ENCODE measurements at regions not wholly inside any gene's neighbourhood (a gene's known extent, or its start where the extent isn't known, plus 50 kb on each side); places are given as distances from the start of the nearest gene placed in this dataset.

GRCh38 chr7:67590649-67591048 is 594.0 kb downstream of the TYW1 start:
- no peak for DNase-seq
- H3K4me2 ChIP-seq (ENCODE audit: low read length, poor library complexity, severe bottlenecking), result no peak overlapping the region
- H3K27me3 ChIP-seq (ENCODE audit: control insufficient read depth in 1 of 2, insufficient read depth in 1 of 2, low read length in 2 of 2), result peaks cover 0 to 7% of the 10 kb centered on the region in 2 experiments
- no peaks in the 10 kb centered on the region for H3K4me1 ChIP-seq (ENCODE audit: control insufficient read depth, insufficient read depth, low read depth, low read length)
- H3K9me3 ChIP-seq (ENCODE audit: control insufficient read depth, low read length), result peaks cover 23% of the 10 kb centered on the region
- H4K91ac ChIP-seq (ENCODE audit: low read length), result no peak overlapping the region
- no peak overlapping the region for H2AFZ ChIP-seq (ENCODE audit: low read depth, low read length)
- H2BK12ac ChIP-seq (ENCODE audit: low read length in 2 of 2), result no peak overlapping the region
- H3K27ac ChIP-seq (ENCODE audit: low read length, poor library complexity, severe bottlenecking), result no peak overlapping the region
- no peak overlapping the region for H3K9ac ChIP-seq (ENCODE audit: low read length)
- H3K4ac ChIP-seq (ENCODE audit: low read depth in 1 of 2, low read length in 2 of 2), result no peak overlapping the region
- no CpG with 5 or more reads among the region's 3 CpGs for WGBS
- H3K23ac ChIP-seq (ENCODE audit: low read length in 2 of 2), result no peak overlapping the region
- no peak overlapping the region for H2BK15ac ChIP-seq (ENCODE audit: low read depth, poor library complexity, severe bottlenecking)
- H2BK5ac ChIP-seq (ENCODE audit: low read depth, low read length, poor library complexity, severe bottlenecking), result no peak overlapping the region
- H2AK5ac ChIP-seq (ENCODE audit: low read length, severe bottlenecking), result no peak overlapping the region
- no peak overlapping the region for H3K4me3 ChIP-seq (ENCODE audit: insufficient read depth in 1 of 2, low read depth in 1 of 2, low read length in 2 of 2)
- no peaks in the 10 kb centered on the region for H3K79me1 ChIP-seq (replicated peaks; ENCODE audit: low read length, poor library complexity, severe bottlenecking)
- H3K18ac ChIP-seq (ENCODE audit: low read depth in 1 of 2, low read length in 2 of 2), result no peak overlapping the region
- no peaks in the 10 kb centered on the region for H3K36me3 ChIP-seq (ENCODE audit: control insufficient read depth in 1 of 2, insufficient read depth in 2 of 2, low read depth in 1 of 2, low read length in 2 of 2)
- no peak overlapping the region for H4K8ac ChIP-seq (ENCODE audit: low read length)
- H3K14ac ChIP-seq (ENCODE audit: low read length in 2 of 2), result no peak overlapping the region
- H2BK120ac ChIP-seq (ENCODE audit: low read depth, low read length), result no peak overlapping the region

DNA sequence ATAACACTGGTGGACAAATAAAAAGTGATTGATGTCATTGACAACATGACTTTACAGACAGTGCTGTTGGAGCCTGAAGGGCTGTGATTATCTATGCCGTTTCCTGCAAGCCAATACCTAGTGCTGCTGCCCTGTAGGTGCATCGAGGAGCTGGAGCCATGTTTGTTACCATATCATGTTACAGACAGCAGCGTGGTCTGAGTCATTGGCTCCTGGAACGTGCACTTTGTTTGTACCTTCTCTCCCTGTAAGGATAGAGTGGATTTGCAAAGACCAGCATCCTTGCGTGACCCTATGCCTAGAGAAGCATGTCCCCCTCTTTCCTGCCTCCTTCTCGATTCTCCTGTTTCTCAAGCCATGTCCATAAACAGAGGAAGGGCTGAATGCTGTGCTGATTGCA is 597.2 kb downstream of the TYW1 start:
- H3K18ac ChIP-seq (ENCODE audit: low read depth in 1 of 2, low read length in 2 of 2), result no peak overlapping the region
- no peak overlapping the region for H2BK120ac ChIP-seq (ENCODE audit: low read depth, low read length)
- H2AFZ ChIP-seq (ENCODE audit: low read depth, low read length), result no peak overlapping the region
- no peak overlapping the region for H3K23ac ChIP-seq (ENCODE audit: low read length in 2 of 2)
- no peak overlapping the region for H4K91ac ChIP-seq (ENCODE audit: low read length)
- H3K36me3 ChIP-seq (ENCODE audit: control insufficient read depth in 1 of 2, insufficient read depth in 2 of 2, low read depth in 1 of 2, low read length in 2 of 2), result no peaks in the 10 kb centered on the region
- H3K4ac ChIP-seq (ENCODE audit: low read depth in 1 of 2, low read length in 2 of 2), result no peak overlapping the region
- H3K27ac ChIP-seq (ENCODE audit: low read length, poor library complexity, severe bottlenecking), result no peak overlapping the region
- no peak overlapping the region for H3K9ac ChIP-seq (ENCODE audit: low read length)
- peaks cover 0 to 8% of the 10 kb centered on the region in 2 experiments for H3K27me3 ChIP-seq (ENCODE audit: control insufficient read depth in 1 of 2, insufficient read depth in 1 of 2, low read length in 2 of 2)
- H2BK5ac ChIP-seq (ENCODE audit: low read depth, low read length, poor library complexity, severe bottlenecking), result no peak overlapping the region
- no peak overlapping the region for H3K4me2 ChIP-seq (ENCODE audit: low read length, poor library complexity, severe bottlenecking)
- no peak overlapping the region for H2AK5ac ChIP-seq (ENCODE audit: low read length, severe bottlenecking)
- H3K79me1 ChIP-seq (replicated peaks; ENCODE audit: low read length, poor library complexity, severe bottlenecking), result no peaks in the 10 kb centered on the region
- no peaks in the 10 kb centered on the region for H3K4me1 ChIP-seq (ENCODE audit: control insufficient read depth, insufficient read depth, low read depth, low read length)
- H2BK15ac ChIP-seq (ENCODE audit: low read depth, poor library complexity, severe bottlenecking), result no peak overlapping the region
- no peak overlapping the region for H2BK12ac ChIP-seq (ENCODE audit: low read length in 2 of 2)
- 62% methylated on average over 6 of the region's 6 CpGs for WGBS
- DNase-seq, result no peak
- peaks cover 3% of the 10 kb centered on the region for H3K9me3 ChIP-seq (ENCODE audit: control insufficient read depth, low read length)
- H4K8ac ChIP-seq (ENCODE audit: low read length), result no peak overlapping the region
- no peak overlapping the region for H3K14ac ChIP-seq (ENCODE audit: low read length in 2 of 2)
- no peak overlapping the region for H3K4me3 ChIP-seq (ENCODE audit: insufficient read depth in 1 of 2, low read depth in 1 of 2, low read length in 2 of 2)

GRCh38 chr7:67595431-67596180 is 599.0 kb downstream of the TYW1 start:
- no peak overlapping the region for H2AK5ac ChIP-seq (ENCODE audit: low read length, severe bottlenecking)
- H2BK120ac ChIP-seq (ENCODE audit: low read depth, low read length), result no peak overlapping the region
- no peak overlapping the region for H3K4me2 ChIP-seq (ENCODE audit: low read length, poor library complexity, severe bottlenecking)
- 74% methylated on average over 15 of the region's 15 CpGs for WGBS
- no peak overlapping the region for H3K18ac ChIP-seq (ENCODE audit: low read depth in 1 of 2, low read length in 2 of 2)
- no peak overlapping the region for H4K8ac ChIP-seq (ENCODE audit: low read length)
- peaks cover 0 to 15% of the 10 kb centered on the region in 2 experiments for H3K27me3 ChIP-seq (ENCODE audit: control insufficient read depth in 1 of 2, insufficient read depth in 1 of 2, low read length in 2 of 2)
- H4K91ac ChIP-seq (ENCODE audit: low read length), result no peak overlapping the region
- no peak overlapping the region for H3K4me3 ChIP-seq (ENCODE audit: insufficient read depth in 1 of 2, low read depth in 1 of 2, low read length in 2 of 2)
- no peak overlapping the region for H3K14ac ChIP-seq (ENCODE audit: low read length in 2 of 2)
- DNase-seq, result no peak
- no peak overlapping the region for H2AFZ ChIP-seq (ENCODE audit: low read depth, low read length)
- no peak overlapping the region for H3K9ac ChIP-seq (ENCODE audit: low read length)
- H3K9me3 ChIP-seq (ENCODE audit: control insufficient read depth, low read length), result no peaks in the 10 kb centered on the region
- no peak overlapping the region for H2BK12ac ChIP-seq (ENCODE audit: low read length in 2 of 2)
- no peak overlapping the region for H2BK15ac ChIP-seq (ENCODE audit: low read depth, poor library complexity, severe bottlenecking)
- H3K36me3 ChIP-seq (ENCODE audit: control insufficient read depth in 1 of 2, insufficient read depth in 2 of 2, low read depth in 1 of 2, low read length in 2 of 2), result no peaks in the 10 kb centered on the region
- H3K27ac ChIP-seq (ENCODE audit: low read length, poor library complexity, severe bottlenecking), result no peak overlapping the region
- H3K23ac ChIP-seq (ENCODE audit: low read length in 2 of 2), result no peak overlapping the region
- H2BK5ac ChIP-seq (ENCODE audit: low read depth, low read length, poor library complexity, severe bottlenecking), result no peak overlapping the region
- H3K4me1 ChIP-seq (ENCODE audit: control insufficient read depth, insufficient read depth, low read depth, low read length), result no peaks in the 10 kb centered on the region
- no peak overlapping the region for H3K4ac ChIP-seq (ENCODE audit: low read depth in 1 of 2, low read length in 2 of 2)
- no peaks in the 10 kb centered on the region for H3K79me1 ChIP-seq (replicated peaks; ENCODE audit: low read length, poor library complexity, severe bottlenecking)

DNA sequence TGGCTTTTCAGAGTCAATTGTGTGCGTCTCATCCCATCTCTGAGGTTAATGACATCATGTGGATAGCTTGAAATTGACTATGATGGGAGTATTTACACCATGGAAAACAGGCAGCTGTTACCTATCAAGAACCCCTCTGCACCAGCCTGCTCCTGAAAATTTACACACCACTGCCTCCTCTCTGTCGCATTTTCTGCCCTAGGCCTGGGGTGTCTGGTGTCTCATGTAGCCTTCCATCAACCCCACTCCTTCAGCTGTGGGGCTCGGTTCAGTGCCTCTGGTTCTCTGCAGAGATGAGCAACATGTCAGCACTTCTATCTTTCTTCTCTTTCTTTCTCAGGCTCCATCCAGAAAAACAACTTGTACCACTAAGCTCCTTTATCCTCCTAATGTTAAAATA is 600.5 kb downstream of the TYW1 start:
- Histone ChIP-seq H3K9me3 (ENCODE audit: control insufficient read depth, low read length) (no peaks in the 10 kb centered on the region), H3K23ac (ENCODE audit: low read length in 2 of 2) (no peak overlapping the region), H3K79me1 (replicated peaks; ENCODE audit: low read length, poor library complexity, severe bottlenecking) (no peaks in the 10 kb centered on the region), H4K8ac (ENCODE audit: low read length) (no peak overlapping the region), H3K9ac (ENCODE audit: low read length) (no peak overlapping the region), H3K36me3 (ENCODE audit: control insufficient read depth in 1 of 2, insufficient read depth in 2 of 2, low read depth in 1 of 2, low read length in 2 of 2) (no peaks in the 10 kb centered on the region), H2AK5ac (ENCODE audit: low read length, severe bottlenecking) (no peak overlapping the region), H3K4me2 (ENCODE audit: low read length, poor library complexity, severe bottlenecking) (no peak overlapping the region), H4K91ac (ENCODE audit: low read length) (no peak overlapping the region), H3K27me3 (ENCODE audit: control insufficient read depth in 1 of 2, insufficient read depth in 1 of 2, low read length in 2 of 2) (peaks cover 0 to 18% of the 10 kb centered on the region in 2 experiments), H3K4ac (ENCODE audit: low read depth in 1 of 2, low read length in 2 of 2) (no peak overlapping the region), H2AFZ (ENCODE audit: low read depth, low read length) (no peak overlapping the region), H3K14ac (ENCODE audit: low read length in 2 of 2) (no peak overlapping the region), H3K4me1 (ENCODE audit: control insufficient read depth, insufficient read depth, low read depth, low read length) (no peaks in the 10 kb centered on the region), H2BK15ac (ENCODE audit: low read depth, poor library complexity, severe bottlenecking) (no peak overlapping the region), H2BK12ac (ENCODE audit: low read length in 2 of 2) (no peak overlapping the region), H3K27ac (ENCODE audit: low read length, poor library complexity, severe bottlenecking) (no peak overlapping the region), H3K4me3 (ENCODE audit: insufficient read depth in 1 of 2, low read depth in 1 of 2, low read length in 2 of 2) (no peak overlapping the region), H3K18ac (ENCODE audit: low read depth in 1 of 2, low read length in 2 of 2) (no peak overlapping the region), H2BK120ac (ENCODE audit: low read depth, low read length) (no peak overlapping the region), H2BK5ac (ENCODE audit: low read depth, low read length, poor library complexity, severe bottlenecking) (no peak overlapping the region)
- WGBS, result 85% methylated on average over 2 of the region's 3 CpGs
- DNase-seq, result no peak
